ENCODE measurements at regions not wholly inside any gene's neighbourhood (a gene's known extent, or its start where the extent isn't known, plus 50 kb on each side); places are given as distances from the start of the nearest gene placed in this dataset.
A peak's percentile ranks its signal among the peaks of the same experiment; 100 is the strongest.

DNA sequence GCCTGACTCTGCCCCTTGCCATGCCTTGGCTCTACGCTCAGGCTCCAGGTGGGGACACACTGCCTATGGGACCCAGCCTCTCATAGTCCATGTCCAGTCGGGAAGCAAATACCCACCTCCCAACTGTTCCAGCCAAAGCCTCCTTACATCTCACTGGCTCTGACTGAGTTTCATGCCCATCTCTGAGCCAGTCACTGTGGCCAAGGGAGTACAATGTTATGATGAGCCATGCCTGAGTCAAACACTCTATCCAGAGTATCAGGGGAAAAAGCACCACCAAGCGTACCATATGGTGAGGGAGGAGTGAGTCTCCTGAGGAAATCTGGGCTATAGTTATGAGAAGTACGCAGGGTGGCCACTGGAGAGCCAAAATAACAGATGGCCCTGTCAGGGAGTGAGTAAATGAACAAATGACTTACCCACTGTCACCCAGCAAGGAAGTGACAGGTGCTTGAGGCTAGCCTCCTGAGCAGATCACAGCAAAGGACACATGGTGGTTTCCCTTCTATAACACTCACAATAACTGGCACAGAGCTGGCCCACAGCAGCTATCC lies 236.6 kb upstream of the GJB5 start:
- DNase-seq: no peak

DNA sequence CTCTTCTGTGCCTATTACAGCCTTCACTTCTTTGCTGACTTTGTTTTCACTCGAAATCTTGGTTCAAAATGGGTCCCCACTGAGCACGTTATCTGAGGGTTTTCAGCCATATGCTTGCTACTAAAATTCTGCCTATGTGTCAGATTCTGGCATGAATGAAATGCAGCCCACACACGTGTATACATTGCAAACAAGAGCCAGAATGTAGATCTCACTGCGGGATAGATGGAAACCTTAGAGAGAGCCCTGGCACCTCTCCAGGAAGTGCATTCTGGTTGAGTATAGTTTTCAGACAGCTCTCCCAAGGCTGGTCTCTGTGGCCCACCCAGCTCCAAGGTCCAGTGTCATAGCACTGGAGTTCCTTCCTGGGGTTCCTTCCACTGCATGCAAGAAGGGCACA lies 234.7 kb upstream of the GJB5 start:
- no peak for DNase-seq

DNA sequence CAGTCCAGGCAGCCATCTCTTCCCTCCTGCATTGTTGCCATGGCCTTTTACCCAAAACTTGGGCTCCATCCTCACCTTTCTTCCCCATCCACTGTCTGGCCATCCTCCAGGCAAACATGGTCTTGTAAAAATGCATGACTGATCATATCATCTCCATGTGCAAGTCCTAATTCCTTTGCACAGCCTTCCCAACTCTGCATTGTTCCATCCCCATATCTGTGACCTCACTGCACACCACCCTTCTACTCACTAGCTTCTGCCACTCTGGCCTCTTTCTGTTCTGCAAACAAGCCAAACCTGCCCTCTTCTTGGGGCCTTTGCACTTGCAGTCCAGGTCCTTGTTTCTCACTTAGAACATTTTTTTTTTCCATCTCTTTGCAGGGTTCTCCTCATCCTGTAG lies 230.1 kb upstream of the GJB5 start:
- no peak for DNase-seq

DNA sequence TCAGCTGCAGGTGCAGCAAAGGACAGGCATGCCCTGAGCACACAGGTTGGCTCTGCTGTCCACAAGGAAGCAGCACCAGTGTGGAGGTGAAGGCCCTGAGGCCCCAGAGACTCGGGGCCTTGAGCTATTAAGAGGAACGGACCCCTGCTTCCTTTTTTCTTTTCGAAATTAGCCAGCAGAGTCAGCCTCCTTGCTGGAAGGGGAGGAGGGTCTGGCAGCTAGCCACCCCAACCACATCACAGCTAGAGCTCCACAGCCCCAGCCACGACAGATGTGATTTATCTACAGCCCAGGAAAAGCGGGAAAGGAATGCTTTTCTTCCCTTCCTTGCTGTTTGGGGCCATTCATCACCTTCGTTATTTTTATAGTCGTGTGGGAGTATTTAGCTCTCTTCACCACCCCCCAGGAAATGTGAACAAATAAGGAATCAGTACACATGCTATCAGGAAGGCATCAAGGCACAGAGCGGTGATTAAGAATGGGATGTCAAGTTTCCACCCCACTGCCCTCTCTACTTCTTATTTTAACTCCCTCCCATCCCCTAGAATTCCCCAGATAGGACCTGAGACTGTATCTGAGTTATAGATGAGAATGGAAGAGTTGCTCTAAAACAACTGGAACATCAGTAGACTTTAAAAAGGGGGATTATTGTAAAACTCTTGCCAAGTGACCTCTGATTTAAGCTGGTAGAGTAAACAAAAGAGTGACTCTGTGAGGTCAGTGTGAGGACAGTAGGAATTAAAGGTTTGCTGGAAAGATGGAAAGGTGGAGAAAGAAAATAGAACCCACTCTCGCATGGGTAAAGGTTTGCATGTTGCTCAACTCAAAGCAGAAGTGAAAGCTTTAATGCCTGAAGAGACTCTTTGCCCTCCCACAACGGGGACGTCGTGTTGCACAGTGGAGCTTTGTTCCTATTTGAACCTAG lies 224.7 kb upstream of the GJB5 start:
- peak in 1 of 2 donors; percentile 1 for DNase-seq

DNA sequence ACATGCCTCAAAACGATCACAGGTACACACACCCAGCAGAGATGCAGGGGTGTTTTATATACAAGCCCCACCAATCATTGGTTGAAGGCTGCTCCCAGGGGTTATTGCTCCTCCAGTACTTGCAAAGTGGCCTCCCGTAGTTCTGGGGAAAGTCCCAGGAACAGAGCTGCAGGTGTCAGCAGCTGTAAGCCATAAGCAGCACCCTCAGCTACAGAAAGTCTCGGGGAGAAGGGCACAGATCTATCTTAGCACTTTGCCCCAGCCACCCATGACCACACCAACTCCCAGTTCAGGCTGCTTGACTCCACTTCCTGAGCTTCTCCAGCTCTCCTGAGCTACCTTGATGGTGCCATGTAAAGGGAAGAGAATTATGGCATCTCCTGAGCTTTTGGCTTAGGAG lies 222.7 kb upstream of the GJB5 start:
- DNase-seq: no peak

DNA sequence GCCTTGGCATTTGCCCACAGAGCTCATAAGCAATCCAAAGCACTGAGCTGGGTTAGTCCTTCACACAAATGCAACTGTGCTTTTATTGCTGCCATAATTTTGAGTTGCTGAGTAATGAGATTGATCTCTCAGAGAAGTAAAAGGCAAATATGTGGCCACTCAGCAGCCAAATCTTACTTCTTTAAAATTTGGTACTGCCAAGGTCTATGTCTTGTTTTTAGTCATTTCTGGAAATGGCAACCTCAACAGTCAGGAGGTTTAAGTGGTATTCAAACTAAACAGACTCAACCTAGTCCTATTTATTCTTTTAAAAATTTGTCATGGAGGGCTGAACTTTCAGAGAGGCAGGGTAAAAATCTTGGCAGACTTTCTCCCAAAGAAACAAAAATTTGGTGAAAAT lies 216.4 kb upstream of the GJB5 start:
- no peak for DNase-seq

DNA sequence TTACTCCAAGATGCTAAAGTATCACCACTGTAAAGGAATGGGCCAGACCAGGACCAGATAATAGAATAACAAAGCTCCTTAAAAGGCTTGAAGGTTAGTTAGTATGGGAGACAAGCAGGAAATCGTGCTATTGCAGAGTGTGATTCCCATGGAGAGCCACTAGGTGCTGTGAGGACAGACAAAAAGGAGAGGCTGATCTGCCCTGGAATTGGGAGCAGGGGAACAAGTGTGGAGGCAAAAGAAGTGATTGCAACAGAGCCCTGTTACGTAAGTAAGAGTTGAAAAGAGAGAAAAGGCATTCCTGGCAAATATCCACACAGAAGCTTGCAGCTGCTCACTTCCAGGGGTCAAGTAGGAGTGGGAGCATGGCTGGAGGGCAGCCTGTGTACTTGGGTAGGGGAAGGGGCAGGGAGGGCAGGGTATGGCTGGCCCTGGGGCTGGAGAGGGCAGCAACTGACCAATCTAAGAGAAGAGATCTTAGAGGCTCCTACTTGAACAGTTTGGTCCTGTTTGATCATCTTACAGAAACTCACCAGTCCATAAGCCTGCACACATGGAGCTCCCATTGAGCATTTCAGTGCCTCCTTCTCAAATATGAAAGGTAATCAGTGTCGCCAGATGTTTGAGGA lies 207.7 kb upstream of the GJB5 start:
- DNase-seq: peak; percentile 1 to 2

DNA sequence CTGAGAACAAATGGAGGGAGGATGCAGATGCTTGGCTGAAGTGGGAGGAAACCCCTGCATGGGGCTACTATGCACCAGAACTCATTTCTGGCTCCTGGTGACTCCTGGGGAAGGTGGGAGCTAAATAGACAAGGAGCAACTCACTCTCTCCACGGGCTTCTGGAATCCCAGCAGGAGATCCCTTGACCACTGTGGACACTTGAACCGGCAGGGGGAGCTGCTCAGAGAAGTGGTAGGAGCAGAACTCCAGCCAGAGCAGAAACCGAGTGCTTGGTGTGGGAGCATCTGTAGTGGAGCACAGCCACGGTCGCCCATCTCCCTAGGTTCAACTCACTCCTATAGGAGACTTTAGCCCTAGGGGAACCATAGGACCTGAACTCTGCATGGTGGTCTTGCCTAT lies 205.6 kb upstream of the GJB5 start:
- peak; percentile 3 to 24 for DNase-seq

DNA sequence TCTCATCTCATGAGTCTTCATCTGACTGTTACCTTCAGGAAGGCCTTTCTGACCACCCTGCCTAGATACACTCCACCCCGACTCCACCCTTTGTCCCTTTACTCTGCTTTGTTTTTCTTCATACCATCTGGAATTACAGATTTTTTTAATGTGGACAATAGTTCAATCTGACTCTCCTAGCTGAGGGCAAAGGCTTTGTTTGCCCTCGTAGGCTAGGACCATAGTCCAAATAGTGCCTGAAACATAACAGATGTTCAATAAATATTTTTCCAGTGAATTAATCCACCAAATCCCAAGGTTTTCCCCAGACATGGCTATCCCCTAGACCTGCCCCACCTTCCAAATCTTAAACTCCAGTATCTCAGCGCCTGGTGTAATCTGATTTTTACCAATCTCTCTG lies 176.5 kb upstream of the GJB5 start:
- no peak for DNase-seq

DNA sequence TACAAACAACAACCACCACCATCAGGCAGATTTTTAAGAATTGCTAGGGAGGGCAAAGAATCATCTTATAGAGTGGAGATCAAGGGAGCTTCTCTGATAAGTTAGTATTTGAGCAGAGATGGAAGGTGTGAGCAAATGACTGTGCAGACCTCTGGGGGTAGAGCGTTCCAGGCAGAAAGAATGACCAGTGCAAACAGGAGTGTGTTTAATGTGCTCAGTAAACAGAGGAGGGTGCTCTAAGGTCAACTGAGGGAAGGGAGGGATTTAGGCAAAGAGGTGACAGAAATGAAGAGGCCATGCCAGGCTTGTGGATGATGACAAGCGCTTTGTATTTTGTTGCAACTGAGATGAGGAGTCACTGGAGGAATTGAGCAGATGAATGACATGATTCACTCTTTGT lies 172.5 kb upstream of the GJB5 start:
- DNase-seq: no peak

DNA sequence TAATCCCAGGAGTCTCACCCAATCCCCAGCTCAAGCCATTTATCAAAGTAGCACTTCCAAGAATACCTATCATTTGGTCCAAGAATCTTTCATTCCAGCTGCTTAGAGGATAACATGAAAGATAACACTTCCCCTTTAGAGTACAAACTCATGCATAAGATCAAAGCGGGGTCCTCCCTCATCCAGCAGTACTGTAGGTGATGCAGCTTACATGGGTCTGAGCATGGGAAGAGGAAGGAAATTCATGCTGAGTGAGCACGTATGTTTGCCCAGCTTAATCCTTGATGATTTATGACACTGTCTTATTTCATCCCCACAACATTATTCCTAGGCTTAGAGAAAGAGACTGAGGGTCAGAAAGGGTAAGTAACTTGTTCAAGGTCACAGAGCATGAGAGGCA lies 167.1 kb upstream of the GJB5 start:
- no peak for DNase-seq

DNA sequence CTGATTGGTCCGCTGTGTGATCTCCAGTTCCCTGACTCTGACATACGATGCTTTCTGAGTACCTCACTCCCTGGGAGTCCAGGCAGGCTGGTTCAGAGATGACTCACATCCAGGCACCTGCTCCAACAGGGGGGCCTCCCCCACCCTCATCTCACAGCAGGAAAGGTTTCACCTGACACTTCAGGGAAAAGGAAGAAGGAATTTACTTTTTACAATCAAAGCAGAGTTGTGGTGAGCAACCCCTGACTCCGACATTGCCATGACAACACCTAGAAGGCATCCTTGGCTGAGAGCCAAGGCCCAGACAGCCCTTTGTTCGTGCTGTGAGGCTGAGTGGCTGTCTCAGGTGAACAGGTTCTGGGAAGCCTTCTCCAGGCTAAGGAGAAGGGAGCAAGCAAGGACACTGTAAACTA lies 164.6 kb upstream of the GJB5 start:
- DNase-seq: no peak

DNA sequence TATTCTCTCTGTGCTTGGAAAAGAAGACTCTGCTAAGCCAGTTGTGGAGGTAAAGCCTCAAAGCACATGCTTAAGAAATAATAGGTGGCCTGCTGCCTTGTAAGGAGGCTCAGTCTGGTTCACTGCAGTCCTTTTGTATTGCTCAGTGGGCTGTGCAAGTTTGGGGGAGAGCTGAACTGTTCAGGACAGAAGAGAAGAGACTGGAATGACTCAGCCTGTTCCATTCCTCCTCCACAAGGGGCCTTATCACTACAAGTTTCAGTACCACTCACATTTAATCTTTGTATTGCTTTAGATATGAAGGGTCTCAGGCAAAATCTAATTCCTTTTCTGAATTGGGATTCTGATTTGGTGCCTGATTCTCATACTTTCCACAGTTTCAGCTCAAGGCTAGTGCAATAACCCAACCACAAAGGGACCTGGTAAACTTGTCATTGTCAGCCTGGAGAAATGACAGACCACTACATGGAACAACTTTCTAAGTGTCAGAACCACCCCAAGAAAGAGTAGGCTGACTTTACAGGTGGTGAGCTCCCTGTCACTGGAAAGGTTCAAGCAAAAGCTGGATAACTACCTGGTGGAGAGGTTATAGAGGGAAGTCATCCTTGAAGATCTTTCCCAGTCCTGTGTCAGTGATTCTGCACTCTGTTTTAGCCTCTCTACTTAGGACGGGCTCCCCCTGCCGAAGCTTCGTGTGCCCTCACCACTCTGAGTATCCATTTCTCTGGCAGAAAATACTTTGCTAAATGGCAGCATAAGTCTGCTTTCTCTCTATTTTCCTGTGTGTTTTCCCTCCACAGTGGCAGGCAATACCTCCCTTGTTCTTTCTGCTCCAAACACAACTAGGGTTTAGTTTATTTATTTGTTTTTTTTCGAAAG lies 162.9 kb upstream of the GJB5 start:
- DNase-seq: no peak

DNA sequence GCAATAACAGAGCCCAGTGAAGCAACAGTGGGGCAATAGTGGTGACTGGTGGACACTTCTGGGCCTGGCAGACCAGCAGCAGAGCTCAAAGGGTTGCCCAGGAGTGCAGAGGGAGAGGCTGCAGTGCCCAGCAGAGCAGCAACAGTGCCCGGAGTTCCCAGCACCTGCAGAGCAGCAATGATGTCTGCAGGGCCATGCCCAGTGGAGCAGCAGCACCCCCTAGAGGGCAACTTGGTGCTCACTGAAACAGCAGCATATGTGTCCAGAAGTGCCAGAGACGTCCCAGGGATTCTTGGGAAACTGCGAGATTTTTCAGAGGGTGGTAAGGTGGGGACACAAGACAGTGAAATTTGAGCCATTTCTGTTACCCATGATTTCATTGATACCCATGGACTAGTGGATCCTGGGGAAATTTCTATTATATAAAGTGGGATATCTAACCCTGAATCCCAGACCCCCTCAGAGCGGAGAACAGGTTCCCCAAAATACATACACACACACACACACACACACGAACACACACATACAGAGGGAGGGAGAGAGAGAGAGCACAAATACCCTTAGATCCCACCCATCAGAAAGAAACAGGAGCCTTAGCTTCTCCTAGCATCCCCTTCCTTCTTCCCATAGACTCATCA lies 156.9 kb upstream of the GJB5 start:
- peak; percentile 28 to 63 for DNase-seq

DNA sequence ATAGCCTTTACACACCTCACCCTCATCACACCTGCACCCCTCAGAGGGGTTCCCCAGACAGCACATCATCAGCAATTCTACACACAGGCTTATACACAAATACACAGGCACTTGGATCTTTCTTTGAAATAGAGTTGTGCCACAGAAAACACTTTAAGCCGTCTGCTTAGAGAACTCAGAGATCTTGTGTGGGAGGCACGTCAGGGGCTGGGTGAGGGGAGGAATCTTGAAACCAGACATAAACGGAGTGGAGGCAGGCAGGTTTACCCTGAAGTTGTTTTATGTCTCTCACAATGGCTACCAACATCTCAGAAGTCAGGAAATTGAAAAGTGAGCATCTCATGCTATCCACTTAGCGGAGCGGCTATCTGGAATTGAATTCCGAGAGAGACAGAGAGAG lies 151.9 kb upstream of the GJB5 start:
- DNase-seq: no peak

DNA sequence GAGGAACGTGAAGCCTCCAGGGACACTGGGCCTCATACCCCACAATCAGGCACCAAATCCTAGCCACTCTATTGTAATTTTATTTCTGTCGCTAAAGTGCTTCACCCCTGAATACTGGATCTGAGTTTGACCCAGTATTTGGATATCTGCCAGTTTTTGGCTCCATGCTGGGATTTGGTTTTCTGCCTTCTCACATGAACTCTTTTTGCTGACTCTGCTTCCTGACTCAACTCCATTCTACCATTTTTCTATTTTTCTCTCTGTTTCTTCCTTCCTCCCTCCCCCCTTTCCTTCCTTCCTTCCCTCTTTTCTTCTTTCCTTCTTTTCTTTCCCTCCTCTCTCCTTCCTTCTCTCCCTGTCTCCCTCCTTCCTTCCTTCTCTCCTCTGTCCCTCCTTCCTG lies 151.3 kb upstream of the GJB5 start:
- DNase-seq: no peak

DNA sequence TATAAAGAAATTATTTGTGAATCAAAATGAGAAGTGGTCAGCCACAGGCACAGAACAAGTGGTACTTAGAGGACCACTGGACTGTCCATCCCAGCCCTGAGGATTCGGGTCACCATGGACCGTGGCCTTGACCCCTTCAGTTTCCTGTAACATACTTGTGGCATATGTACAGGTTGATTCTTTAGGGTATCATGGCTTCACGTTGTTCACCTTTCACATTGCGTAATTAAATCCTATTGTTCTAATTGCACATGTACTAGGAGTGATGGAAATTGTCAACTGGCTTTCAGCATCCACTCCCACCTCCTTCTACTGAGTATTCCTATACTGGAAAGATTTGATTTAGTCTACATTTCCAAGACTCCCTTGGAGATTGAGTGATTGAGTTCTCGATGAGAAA lies 148.3 kb upstream of the GJB5 start:
- DNase-seq: no peak

DNA sequence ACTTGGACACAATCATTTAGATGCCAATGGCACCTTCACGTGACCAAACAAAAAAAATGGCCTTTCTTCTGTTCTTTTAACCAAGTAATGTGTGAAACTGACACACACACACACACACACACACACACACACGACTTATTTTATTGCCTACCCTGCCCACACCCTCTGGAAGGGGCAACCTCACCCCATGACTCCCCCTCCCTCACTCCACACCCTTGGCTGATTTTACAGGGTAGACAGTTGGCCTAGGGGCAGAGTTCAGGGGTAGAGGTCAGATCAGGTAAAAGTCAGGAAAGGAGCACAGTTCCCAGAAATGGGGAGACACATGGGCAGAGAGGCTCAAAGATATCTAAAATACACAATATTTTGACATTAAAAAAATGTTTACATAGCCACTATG lies 144.8 kb upstream of the GJB5 start:
- DNase-seq: no peak

DNA sequence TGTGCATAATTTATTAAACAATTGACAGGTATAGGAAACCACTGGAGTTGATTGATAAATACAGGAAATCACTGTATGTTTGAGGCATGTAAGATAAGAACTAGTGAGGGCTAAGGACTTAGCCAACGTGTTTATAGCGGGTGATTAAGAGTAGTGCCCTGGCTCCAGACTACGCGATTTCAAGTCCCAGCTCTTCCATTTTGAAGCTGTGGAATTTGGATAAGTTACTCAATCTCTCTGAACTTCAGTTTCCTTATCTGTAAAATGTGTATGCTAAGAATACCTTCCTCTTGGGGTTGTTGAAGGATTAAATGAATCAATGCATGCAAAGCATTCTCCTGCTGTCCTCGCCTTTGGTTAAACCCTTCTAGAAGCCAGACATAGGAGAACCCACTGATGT lies 143.3 kb upstream of the GJB5 start:
- DNase-seq: no peak

DNA sequence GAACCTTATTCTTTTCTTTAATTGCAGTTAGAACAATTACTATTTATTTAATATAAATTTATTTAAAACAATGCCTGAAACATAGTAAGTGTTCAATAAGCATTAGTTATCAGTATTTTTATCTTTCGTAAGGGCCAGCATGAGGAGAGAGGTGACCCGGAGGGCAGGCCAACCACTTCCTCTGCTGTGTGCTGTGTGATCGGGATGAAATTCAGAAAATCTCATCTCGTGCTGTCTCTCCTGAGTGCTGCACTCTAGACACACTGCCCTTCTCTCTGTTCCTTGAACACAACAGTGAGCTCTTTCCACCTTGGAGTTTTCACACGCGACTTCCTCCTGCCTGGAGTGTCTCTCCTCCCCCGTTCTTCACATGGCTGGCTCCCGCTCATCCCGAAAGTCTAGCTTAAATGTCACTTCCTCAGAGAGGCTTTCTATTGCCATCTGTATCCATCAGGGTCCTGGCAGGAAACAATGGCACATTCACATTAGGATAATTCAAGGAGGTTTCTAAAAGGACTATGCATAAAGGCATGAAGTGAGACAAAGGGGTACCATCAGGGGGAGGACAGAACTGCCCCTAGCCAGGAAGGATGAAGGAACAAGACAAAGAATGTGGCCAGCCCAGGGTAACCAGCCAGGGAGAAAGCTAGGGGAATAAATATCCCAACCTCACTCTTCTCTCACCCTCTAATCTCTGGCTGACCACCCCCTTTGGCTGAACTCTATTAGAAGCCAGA lies 142.6 kb upstream of the GJB5 start:
- no peak for DNase-seq

DNA sequence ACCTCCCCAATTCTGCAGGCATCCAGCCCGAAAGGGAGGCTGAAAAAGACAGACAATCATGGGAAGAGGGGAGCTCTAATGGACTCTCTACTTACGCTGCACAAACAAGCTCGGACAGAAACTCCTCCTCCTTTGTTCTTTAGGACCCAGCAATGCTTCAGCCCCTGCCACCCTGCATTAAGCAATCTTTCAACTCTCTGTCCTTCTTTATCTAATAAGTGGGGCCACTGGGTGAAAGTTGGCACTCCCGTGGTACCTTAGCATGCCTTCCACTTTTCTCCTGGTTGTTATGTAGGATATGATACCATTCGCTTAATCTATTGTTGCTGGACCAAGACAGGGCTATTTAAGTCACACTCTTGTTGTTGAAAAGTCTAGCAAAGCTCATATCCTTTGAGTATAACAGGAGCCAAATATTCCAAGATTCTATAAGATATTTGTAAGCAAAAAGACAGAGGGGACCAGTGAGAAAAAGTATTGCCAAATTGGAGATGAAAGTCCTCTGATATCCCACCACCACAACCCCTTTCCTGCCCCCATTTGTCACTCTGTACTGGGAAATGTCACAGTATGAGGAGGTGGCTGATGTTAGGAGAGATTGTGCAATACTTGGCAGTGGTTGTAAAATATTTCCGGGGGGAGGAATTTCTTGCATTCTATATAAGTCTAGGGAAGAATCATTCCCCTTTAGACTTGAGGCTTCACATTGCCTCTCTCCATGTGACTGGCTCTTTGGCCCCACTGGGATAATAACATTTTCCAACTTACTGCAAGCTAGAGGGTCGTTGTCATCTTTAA lies 137.3 kb upstream of the GJB5 start:
- DNase-seq: peak; percentile 13 to 25

Data from inflammatory macrophage treated with lipopolysaccharide for 1 hour (primary cell).